SJSA1 (cell line): ENCODE measurements at regions not wholly inside any gene's neighbourhood (a gene's known extent, or its start where the extent isn't known, plus 50 kb on each side); places are given as distances from the start of the nearest gene placed in this dataset.

Experiments used
- DNase-seq, 2 experiments: peaks; one replicate each; pipeline ENCODE4 v3.0.0-alpha.2; 2015 to 2020; ENCODE audit warnings: low spot score in 2 of 2, low read depth in 1 of 2
- H3K27ac ChIP-seq: fragments of 250-450 bp; sonication (Bioruptor Pico); 2 replicates; pipeline ENCODE4 v1.5.1; 2020; ENCODE audit warnings: mild to moderate bottlenecking, moderate library complexity
- H3K27me3 ChIP-seq: fragments of 250-450 bp; sonication (Bioruptor Pico); replicated peaks from 2 replicates; pipeline ENCODE4 v1.5.1; 2020; ENCODE audit warnings: mild to moderate bottlenecking, moderate library complexity
- H3K36me3 ChIP-seq: fragments of 250-450 bp; sonication (Bioruptor Pico); 2 replicates; pipeline ENCODE4 v1.5.1; 2020; ENCODE audit warnings: mild to moderate bottlenecking
- H3K4me1 ChIP-seq: fragments of 250-450 bp; sonication (Bioruptor Pico); replicated peaks from 2 replicates; pipeline ENCODE4 v1.6.1; 2021; ENCODE audit warnings: mild to moderate bottlenecking
- H3K4me3 ChIP-seq: fragments of 250-450 bp; sonication (Bioruptor Pico); 2 replicates; pipeline ENCODE4 v1.5.1; 2020; ENCODE audit warnings: mild to moderate bottlenecking
- H3K9me3 ChIP-seq: fragments of 250-450 bp; sonication (Bioruptor Pico); replicated peaks from 2 replicates; pipeline ENCODE4 v1.5.1; 2020; ENCODE audit warnings: mild to moderate bottlenecking

GRCh38 chr3:59558906-59559720 lies 509.3 kb upstream of the CFAP20DC start:
- H3K9me3 ChIP-seq: no peaks in the 10 kb centered on the region
- no peaks in the 10 kb centered on the region for H3K36me3 ChIP-seq
- no peak overlapping the region for H3K4me3 ChIP-seq
- peaks cover 20% of the 10 kb centered on the region for H3K4me1 ChIP-seq
- H3K27ac ChIP-seq: peak overlapping the region; percentile 36; the same call in 1 of the 2 replicates
- no peak for DNase-seq
- no peaks in the 10 kb centered on the region for H3K27me3 ChIP-seq

GRCh38 chr3:59555593-59556315 lies 505.9 kb upstream of the CFAP20DC start:
- no peak for DNase-seq
- Histone ChIP-seq H3K4me1 (peaks cover 12% of the 10 kb centered on the region), H3K4me3 (no peak overlapping the region), H3K27ac (no peak overlapping the region), H3K9me3 (no peaks in the 10 kb centered on the region), H3K27me3 (no peaks in the 10 kb centered on the region), H3K36me3 (no peaks in the 10 kb centered on the region)

GRCh38 chr3:59553076-59553475 lies 503.3 kb upstream of the CFAP20DC start:
- Histone ChIP-seq H3K9me3 (no peaks in the 10 kb centered on the region), H3K27me3 (no peaks in the 10 kb centered on the region), H3K36me3 (no peaks in the 10 kb centered on the region), H3K4me3 (no peak overlapping the region), H3K27ac (no peak overlapping the region), H3K4me1 (no peaks in the 10 kb centered on the region; the same call in 1 of the 2 replicates)
- DNase-seq: no peak

- no peaks in the 10 kb centered on the region; the same call in 1 of the 2 replicates for H3K4me1 ChIP-seq
- H3K36me3 ChIP-seq: no peaks in the 10 kb centered on the region
- H3K27ac ChIP-seq: no peak overlapping the region
- DNase-seq: no peak
- no peak overlapping the region for H3K4me3 ChIP-seq
- no peaks in the 10 kb centered on the region for H3K9me3 ChIP-seq
- H3K27me3 ChIP-seq: no peaks in the 10 kb centered on the region
Measured at GRCh38 chr3:59551834-59552233, 502.0 kb upstream of the CFAP20DC start.

GRCh38 chr3:59549962-59550361 lies 500.1 kb upstream of the CFAP20DC start:
- H3K36me3 ChIP-seq: no peaks in the 10 kb centered on the region
- no peaks in the 10 kb centered on the region; the same call in 1 of the 2 replicates for H3K4me1 ChIP-seq

GRCh38 chr3:59547874-59548273 lies 498.0 kb upstream of the CFAP20DC start:
- H3K27me3 ChIP-seq: no peaks in the 10 kb centered on the region
- H3K9me3 ChIP-seq: no peaks in the 10 kb centered on the region
- no peaks in the 10 kb centered on the region for H3K36me3 ChIP-seq
- H3K4me1 ChIP-seq: no peaks in the 10 kb centered on the region; the same call in 1 of the 2 replicates
- no peak for DNase-seq
- no peak overlapping the region for H3K27ac ChIP-seq
- H3K4me3 ChIP-seq: no peak overlapping the region

More at GRCh38 chr3:59549962-59550361, 500.1 kb upstream of the CFAP20DC start:
- Histone ChIP-seq H3K27ac (no peak overlapping the region), H3K27me3 (no peaks in the 10 kb centered on the region), H3K4me3 (no peak overlapping the region), H3K9me3 (no peaks in the 10 kb centered on the region)
- DNase-seq: no peak

GRCh38 chr3:59546522-59546921 lies 496.7 kb upstream of the CFAP20DC start:
- Histone ChIP-seq H3K4me1 (peaks cover 3% of the 10 kb centered on the region), H3K4me3 (no peak overlapping the region), H3K27ac (no peak overlapping the region), H3K27me3 (no peaks in the 10 kb centered on the region), H3K9me3 (no peaks in the 10 kb centered on the region), H3K36me3 (no peaks in the 10 kb centered on the region)
- DNase-seq: no peak

- Histone ChIP-seq H3K27ac (no peak overlapping the region), H3K36me3 (no peaks in the 10 kb centered on the region), H3K27me3 (no peaks in the 10 kb centered on the region), H3K9me3 (no peaks in the 10 kb centered on the region), H3K4me1 (peaks cover 13% of the 10 kb centered on the region), H3K4me3 (no peak overlapping the region)
- no peak for DNase-seq
Measured at GRCh38 chr3:59545374-59545773, 495.5 kb upstream of the CFAP20DC start.

- peaks cover 28% of the 10 kb centered on the region for H3K4me1 ChIP-seq
- no peak for DNase-seq
- no peak overlapping the region for H3K4me3 ChIP-seq
- no peak overlapping the region for H3K27ac ChIP-seq
- H3K27me3 ChIP-seq: no peaks in the 10 kb centered on the region
- no peaks in the 10 kb centered on the region for H3K36me3 ChIP-seq
- no peaks in the 10 kb centered on the region for H3K9me3 ChIP-seq
Measured at GRCh38 chr3:59542276-59542675, 492.5 kb upstream of the CFAP20DC start.

- Histone ChIP-seq H3K27me3 (no peaks in the 10 kb centered on the region), H3K4me1 (peaks cover 41% of the 10 kb centered on the region), H3K36me3 (no peaks in the 10 kb centered on the region), H3K9me3 (no peaks in the 10 kb centered on the region), H3K4me3 (no peak overlapping the region), H3K27ac (peak overlapping the region; percentile 63)
- DNase-seq: no peak
Measured at GRCh38 chr3:59540696-59541095, 490.9 kb upstream of the CFAP20DC start.

GRCh38 chr3:59540241-59540640 lies 490.4 kb upstream of the CFAP20DC start:
- H3K9me3 ChIP-seq: no peaks in the 10 kb centered on the region
- peak overlapping the region; percentile 63 for H3K27ac ChIP-seq
- peak; percentile 67 to 78 for DNase-seq
- no peaks in the 10 kb centered on the region for H3K36me3 ChIP-seq
- no peaks in the 10 kb centered on the region for H3K27me3 ChIP-seq
- H3K4me3 ChIP-seq: no peak overlapping the region
- H3K4me1 ChIP-seq: peaks cover 45% of the 10 kb centered on the region

- DNase-seq: no peak
- Histone ChIP-seq H3K27me3 (no peaks in the 10 kb centered on the region), H3K4me1 (peaks cover 51% of the 10 kb centered on the region), H3K4me3 (no peak overlapping the region), H3K9me3 (no peaks in the 10 kb centered on the region), H3K27ac (peak overlapping the region; percentile 63), H3K36me3 (no peaks in the 10 kb centered on the region)
Measured at GRCh38 chr3:59538753-59539432, 489.1 kb upstream of the CFAP20DC start.

GRCh38 chr3:59535791-59536221 lies 486.0 kb upstream of the CFAP20DC start:
- DNase-seq: peak; percentile 47 to 69
- no peak overlapping the region for H3K4me3 ChIP-seq
- H3K27ac ChIP-seq: peak overlapping the region; percentile 90
- H3K27me3 ChIP-seq: no peaks in the 10 kb centered on the region
- peaks cover 42% of the 10 kb centered on the region for H3K4me1 ChIP-seq
- H3K36me3 ChIP-seq: no peaks in the 10 kb centered on the region
- no peaks in the 10 kb centered on the region for H3K9me3 ChIP-seq

GRCh38 chr3:59531994-59532393 lies 482.2 kb upstream of the CFAP20DC start:
- H3K9me3 ChIP-seq: no peaks in the 10 kb centered on the region
- H3K27ac ChIP-seq: no peak overlapping the region
- no peaks in the 10 kb centered on the region for H3K27me3 ChIP-seq
- peaks cover 22% of the 10 kb centered on the region for H3K4me1 ChIP-seq
- H3K4me3 ChIP-seq: no peak overlapping the region
- no peaks in the 10 kb centered on the region for H3K36me3 ChIP-seq
- DNase-seq: no peak
